ENCODE measurements at regions not wholly inside any gene's neighbourhood (a gene's known extent, or its start where the extent isn't known, plus 50 kb on each side); places are given as distances from the start of the nearest gene placed in this dataset. TPM values are rescaled to one million over a fixed set of nuclear protein-coding genes. Genes with fewer than 3 reads are reported as not detected.

DNA sequence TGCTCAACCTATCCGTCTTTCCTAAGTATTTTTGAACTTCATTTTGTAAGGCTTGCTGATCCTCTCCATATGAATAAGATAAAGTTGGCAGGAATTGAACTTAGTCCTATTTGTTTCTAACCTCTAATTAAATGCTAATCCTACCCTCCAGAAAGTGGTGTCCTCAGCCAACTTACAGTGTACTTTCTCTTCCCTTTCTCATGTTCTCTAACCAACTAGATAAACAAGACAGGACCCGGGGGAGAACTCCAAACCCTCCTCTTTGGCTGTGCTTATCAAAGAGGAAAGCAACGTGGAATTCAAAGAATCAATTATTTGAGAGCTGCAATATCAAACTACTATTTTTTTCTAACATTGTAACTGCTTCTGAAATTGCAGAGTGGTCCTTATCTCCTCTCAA is 56.5 kb upstream of the NRSN1 start:
- 27 to 37% methylated on average over 3 of the region's 3 CpGs for WGBS, 2 donors
- Histone ChIP-seq H3K4me1 (no peaks in the 10 kb centered on the region), H3K27me3 (no peaks in the 10 kb centered on the region), H3K4me3 (no peak overlapping the region), H3K9me3 (no peaks in the 10 kb centered on the region), H3K36me3 (replicated peaks in 1 of 2; ENCODE audit: insufficient read depth in 1 of 2, low read depth in 2 of 2) (no peaks in the 10 kb centered on the region), H3K27ac (no peak overlapping the region)
- DNase-seq (no peak), ATAC-seq (no peak)
- TF ChIP-seq, protein P1, sequence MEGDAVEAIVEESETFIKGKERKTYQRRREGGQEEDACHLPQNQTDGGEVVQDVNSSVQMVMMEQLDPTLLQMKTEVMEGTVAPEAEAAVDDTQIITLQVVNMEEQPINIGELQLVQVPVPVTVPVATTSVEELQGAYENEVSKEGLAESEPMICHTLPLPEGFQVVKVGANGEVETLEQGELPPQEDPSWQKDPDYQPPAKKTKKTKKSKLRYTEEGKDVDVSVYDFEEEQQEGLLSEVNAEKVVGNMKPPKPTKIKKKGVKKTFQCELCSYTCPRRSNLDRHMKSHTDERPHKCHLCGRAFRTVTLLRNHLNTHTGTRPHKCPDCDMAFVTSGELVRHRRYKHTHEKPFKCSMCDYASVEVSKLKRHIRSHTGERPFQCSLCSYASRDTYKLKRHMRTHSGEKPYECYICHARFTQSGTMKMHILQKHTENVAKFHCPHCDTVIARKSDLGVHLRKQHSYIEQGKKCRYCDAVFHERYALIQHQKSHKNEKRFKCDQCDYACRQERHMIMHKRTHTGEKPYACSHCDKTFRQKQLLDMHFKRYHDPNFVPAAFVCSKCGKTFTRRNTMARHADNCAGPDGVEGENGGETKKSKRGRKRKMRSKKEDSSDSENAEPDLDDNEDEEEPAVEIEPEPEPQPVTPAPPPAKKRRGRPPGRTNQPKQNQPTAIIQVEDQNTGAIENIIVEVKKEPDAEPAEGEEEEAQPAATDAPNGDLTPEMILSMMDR (IDR thresholded peaks at IDR 0.05) = no peak
- TF ChIP-seq POLR2A (IDR thresholded peaks at IDR 0.05) = no peak
- intact Hi-C loops (cut with DNase I) = no loop called here

DNA sequence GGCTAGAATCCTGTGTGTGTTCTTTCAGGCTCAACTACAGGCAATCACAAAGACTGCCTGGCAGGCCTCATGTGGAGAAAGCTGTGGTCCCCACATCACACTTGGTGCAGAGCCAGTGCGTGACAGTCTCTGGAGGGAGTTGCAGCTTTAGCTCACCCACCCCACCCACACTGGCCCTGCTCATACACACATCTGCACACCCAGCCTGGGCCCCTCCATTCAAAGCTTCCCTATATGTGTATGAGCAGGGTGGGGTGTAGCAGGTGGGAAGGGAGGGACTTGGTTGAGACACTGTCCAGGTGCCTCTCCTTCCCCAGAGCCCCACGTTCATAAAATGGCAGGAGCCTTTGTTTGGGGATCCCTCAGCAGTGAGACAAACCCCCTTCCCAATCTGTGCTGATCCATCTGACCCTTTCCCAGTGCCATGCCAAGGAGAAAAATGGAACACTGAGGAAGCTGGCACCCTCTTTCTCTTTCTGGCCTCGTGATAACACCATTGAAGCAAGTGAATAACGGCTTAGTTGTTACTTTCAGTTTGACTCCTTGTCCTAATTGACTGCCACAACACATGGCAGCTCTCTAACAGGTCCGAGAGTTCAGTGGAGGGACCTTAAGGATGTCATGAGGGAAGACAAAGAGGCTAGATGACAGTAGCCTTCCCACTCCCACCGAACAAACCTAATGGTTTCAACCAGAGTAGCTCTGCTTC is 53.8 kb upstream of the NRSN1 start:
- Histone ChIP-seq H3K9me3 (no peaks in the 10 kb centered on the region), H3K27ac (no peak overlapping the region), H3K4me1 (no peaks in the 10 kb centered on the region), H3K4me3 (no peak overlapping the region), H3K36me3 (replicated peaks in 1 of 2; ENCODE audit: insufficient read depth in 1 of 2, low read depth in 2 of 2) (no peaks in the 10 kb centered on the region), H3K27me3 (no peaks in the 10 kb centered on the region)
- intact Hi-C loops (cut with DNase I) = no loop called here
- ATAC-seq (no peak), DNase-seq (no peak)
- no peak for TF ChIP-seq POLR2A (IDR thresholded peaks at IDR 0.05)
- TF ChIP-seq, protein P1 (IDR thresholded peaks at IDR 0.05) = no peak
- WGBS, 2 donors = 64 to 66% methylated on average over 6 of the region's 6 CpGs

DNA sequence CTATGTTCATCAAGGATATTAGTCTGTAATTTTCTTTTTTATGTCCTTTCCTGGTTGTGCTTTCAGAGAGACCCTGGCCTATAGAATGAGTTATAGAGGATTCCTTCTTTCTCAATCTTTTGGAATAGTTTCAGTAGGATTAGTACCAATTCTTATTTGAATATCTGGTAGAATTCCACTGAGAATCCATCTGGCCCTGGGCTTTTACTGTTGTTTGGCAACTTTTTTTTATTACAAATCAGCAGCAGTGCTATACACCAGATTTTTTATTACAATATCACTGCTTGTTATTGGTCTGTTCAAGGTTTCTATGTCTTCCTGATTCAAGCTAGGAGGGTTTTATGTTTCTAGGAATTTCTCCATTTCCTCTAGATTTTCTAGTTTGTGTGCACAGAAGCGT is 50.0 kb upstream of the NRSN1 start:
- H3K36me3 ChIP-seq (replicated peaks in 1 of 2; ENCODE audit: insufficient read depth in 1 of 2, low read depth in 2 of 2) = no peaks in the 10 kb centered on the region
- no peaks in the 10 kb centered on the region for H3K27me3 ChIP-seq
- ATAC-seq = no peak
- 71 to 80% methylated on average over 1 of the region's 1 CpG for WGBS, 2 donors
- intact Hi-C loops (cut with DNase I) = no loop called here
- TF ChIP-seq, protein P1 (IDR thresholded peaks at IDR 0.05) = no peak
- TF ChIP-seq POLR2A (IDR thresholded peaks at IDR 0.05) = no peak
- H3K9me3 ChIP-seq = no peaks in the 10 kb centered on the region
- no peak overlapping the region for H3K4me3 ChIP-seq
- no peak overlapping the region for H3K27ac ChIP-seq
- no peak for DNase-seq
- no peaks in the 10 kb centered on the region for H3K4me1 ChIP-seq

Small RNA genes in the stretch of these regions (small RNA-seq; reads per million reads assigned to genes)
- gene AL133270.1 (not detected), gene RNU6-1060P (not detected), gene SPTLC1P2 (not detected)
